ENCODE measurements at regions not wholly inside any gene's neighbourhood (a gene's known extent, or its start where the extent isn't known, plus 50 kb on each side); places are given as distances from the start of the nearest gene placed in this dataset.

DNA sequence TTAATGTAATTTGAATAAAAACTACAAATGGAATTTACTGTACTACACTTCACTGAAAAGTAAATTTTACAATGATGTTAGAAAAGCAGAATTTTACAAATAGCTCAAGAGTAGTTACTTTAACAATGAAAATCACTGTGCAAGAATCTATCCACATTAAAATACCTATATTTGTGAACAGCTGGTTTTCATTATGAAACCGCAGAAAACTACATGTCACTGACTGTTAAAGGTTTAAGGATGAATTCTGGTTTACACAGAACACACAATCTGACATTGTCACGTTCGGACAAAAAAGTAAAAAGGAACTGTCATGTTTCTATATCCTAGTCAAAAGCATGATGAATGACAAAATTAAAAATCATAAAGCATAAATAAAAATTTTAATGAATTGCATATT is 415.3 kb upstream of the PRKCQ start:
- no peak overlapping the region for H3K9ac ChIP-seq (ENCODE audit: low read length)
- H2AFZ ChIP-seq (ENCODE audit: low read length) = no peak overlapping the region
- TF ChIP-seq, protein P1, sequence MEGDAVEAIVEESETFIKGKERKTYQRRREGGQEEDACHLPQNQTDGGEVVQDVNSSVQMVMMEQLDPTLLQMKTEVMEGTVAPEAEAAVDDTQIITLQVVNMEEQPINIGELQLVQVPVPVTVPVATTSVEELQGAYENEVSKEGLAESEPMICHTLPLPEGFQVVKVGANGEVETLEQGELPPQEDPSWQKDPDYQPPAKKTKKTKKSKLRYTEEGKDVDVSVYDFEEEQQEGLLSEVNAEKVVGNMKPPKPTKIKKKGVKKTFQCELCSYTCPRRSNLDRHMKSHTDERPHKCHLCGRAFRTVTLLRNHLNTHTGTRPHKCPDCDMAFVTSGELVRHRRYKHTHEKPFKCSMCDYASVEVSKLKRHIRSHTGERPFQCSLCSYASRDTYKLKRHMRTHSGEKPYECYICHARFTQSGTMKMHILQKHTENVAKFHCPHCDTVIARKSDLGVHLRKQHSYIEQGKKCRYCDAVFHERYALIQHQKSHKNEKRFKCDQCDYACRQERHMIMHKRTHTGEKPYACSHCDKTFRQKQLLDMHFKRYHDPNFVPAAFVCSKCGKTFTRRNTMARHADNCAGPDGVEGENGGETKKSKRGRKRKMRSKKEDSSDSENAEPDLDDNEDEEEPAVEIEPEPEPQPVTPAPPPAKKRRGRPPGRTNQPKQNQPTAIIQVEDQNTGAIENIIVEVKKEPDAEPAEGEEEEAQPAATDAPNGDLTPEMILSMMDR (IDR thresholded peaks at IDR 0.05; ENCODE audit: low read length) = no peak
- TF ChIP-seq EZH2 (IDR thresholded peaks at IDR 0.05; ENCODE audit: borderline replicate concordance, low read length) = no peak
- no peaks in the 10 kb centered on the region for H3K9me2 ChIP-seq (ENCODE audit: low read depth, low read length)
- H3K27ac ChIP-seq (ENCODE audit: low read depth, low read length, poor library complexity, severe bottlenecking) = no peak overlapping the region
- no peaks in the 10 kb centered on the region for H3K27me3 ChIP-seq (ENCODE audit: insufficient read depth, low read length)
- no peaks in the 10 kb centered on the region for H3K79me2 ChIP-seq (ENCODE audit: insufficient read depth, low read length)
- no peaks in the 10 kb centered on the region for H4K20me1 ChIP-seq (ENCODE audit: insufficient read depth, low read length)
- no peaks in the 10 kb centered on the region for H3F3A ChIP-seq (ENCODE audit: insufficient read depth, low read length)
- H3K9me3 ChIP-seq (ENCODE audit: low read length) = no peaks in the 10 kb centered on the region
- no peak overlapping the region for H3K4me2 ChIP-seq (ENCODE audit: low read length)
- no peak overlapping the region for H3K4me3 ChIP-seq (ENCODE audit: low read depth, low read length, poor library complexity, severe bottlenecking)
- no peaks in the 10 kb centered on the region for H3K4me1 ChIP-seq (ENCODE audit: insufficient read depth, low read length, severe bottlenecking)
- no peaks in the 10 kb centered on the region for H3K36me3 ChIP-seq (ENCODE audit: insufficient read depth, low read length)

- Histone ChIP-seq H3K9ac (ENCODE audit: low read length) (no peak overlapping the region), H3K9me3 (ENCODE audit: low read length) (no peaks in the 10 kb centered on the region), H3K27ac (ENCODE audit: low read depth, low read length, poor library complexity, severe bottlenecking) (no peak overlapping the region), H4K20me1 (ENCODE audit: insufficient read depth, low read length) (no peaks in the 10 kb centered on the region), H3K4me2 (ENCODE audit: low read length) (no peak overlapping the region), H3K4me1 (ENCODE audit: insufficient read depth, low read length, severe bottlenecking) (no peaks in the 10 kb centered on the region), H3K36me3 (ENCODE audit: insufficient read depth, low read length) (no peaks in the 10 kb centered on the region), H3K27me3 (ENCODE audit: insufficient read depth, low read length) (no peaks in the 10 kb centered on the region), H3F3A (ENCODE audit: insufficient read depth, low read length) (no peaks in the 10 kb centered on the region), H3K79me2 (ENCODE audit: insufficient read depth, low read length) (no peaks in the 10 kb centered on the region), H2AFZ (ENCODE audit: low read length) (no peak overlapping the region), H3K4me3 (ENCODE audit: low read depth, low read length, poor library complexity, severe bottlenecking) (no peak overlapping the region), H3K9me2 (ENCODE audit: low read depth, low read length) (no peaks in the 10 kb centered on the region)
- TF ChIP-seq, protein P1 (IDR thresholded peaks at IDR 0.05; ENCODE audit: low read length) = no peak
- no peak for TF ChIP-seq EZH2 (IDR thresholded peaks at IDR 0.05; ENCODE audit: borderline replicate concordance, low read length)
Observed at GRCh38 chr10:6990891-6991290, 410.8 kb upstream of the PRKCQ start.

- Histone ChIP-seq H3K27me3 (ENCODE audit: insufficient read depth, low read length) (no peaks in the 10 kb centered on the region), H3K9me3 (ENCODE audit: low read length) (no peaks in the 10 kb centered on the region), H4K20me1 (ENCODE audit: insufficient read depth, low read length) (no peaks in the 10 kb centered on the region), H3K9me2 (ENCODE audit: low read depth, low read length) (no peaks in the 10 kb centered on the region), H3K27ac (ENCODE audit: low read depth, low read length, poor library complexity, severe bottlenecking) (no peak overlapping the region), H3K4me3 (ENCODE audit: low read depth, low read length, poor library complexity, severe bottlenecking) (no peak overlapping the region), H3K9ac (ENCODE audit: low read length) (no peak overlapping the region), H3K4me2 (ENCODE audit: low read length) (no peak overlapping the region), H3K4me1 (ENCODE audit: insufficient read depth, low read length, severe bottlenecking) (no peaks in the 10 kb centered on the region), H3K79me2 (ENCODE audit: insufficient read depth, low read length) (no peaks in the 10 kb centered on the region), H3K36me3 (ENCODE audit: insufficient read depth, low read length) (no peaks in the 10 kb centered on the region), H2AFZ (ENCODE audit: low read length) (no peak overlapping the region), H3F3A (ENCODE audit: insufficient read depth, low read length) (no peaks in the 10 kb centered on the region)
- TF ChIP-seq EZH2 (IDR thresholded peaks at IDR 0.05; ENCODE audit: borderline replicate concordance, low read length) = no peak
- TF ChIP-seq, protein P1 (IDR thresholded peaks at IDR 0.05; ENCODE audit: low read length) = no peak
Observed at GRCh38 chr10:6988654-6989053, 408.6 kb upstream of the PRKCQ start.
